Gastroesophageal sphincter (tissue), 4 donors: ENCODE measurements at regions not wholly inside any gene's neighbourhood (a gene's known extent, or its start where the extent isn't known, plus 50 kb on each side); places are given as distances from the start of the nearest gene placed in this dataset.

Source experiments
- ATAC-seq: fragments of 150-250 bp; one replicate; pipeline ENCODE4 v1.9.1; 2016; ENCODE audit warnings: mild to moderate bottlenecking, moderate library complexity
- H3K27ac ChIP-seq, 4 donors: fragments of 200-600 bp; sonication (generic) in 3 of 4; 1 replicate in 3 of 4; 2 replicates in 1 of 4; pipeline ENCODE4 v1.5.1; 2016 to 2019
- H3K27me3 ChIP-seq: fragments of 200-600 bp; sonication (generic); one replicate; pipeline ENCODE4 v1.5.1; 2019
- H3K36me3 ChIP-seq, 2 donors: fragments of 200-600 bp; sonication (generic); one replicate each; pipeline ENCODE4 v1.5.1; 2019; ENCODE audit warnings: control low read depth in 1 of 2
- H3K4me1 ChIP-seq, 3 donors: fragments of 200-600 bp; sonication (generic); 1 replicate in 2 of 3; 2 replicates in 1 of 3; pipeline ENCODE4 v1.5.1; 2016 to 2019; ENCODE audit warnings: control low read depth in 2 of 3
- H3K4me3 ChIP-seq, 2 donors: fragments of 200-600 bp; sonication (generic); one replicate each; pipeline ENCODE4 v1.5.1; 2019; ENCODE audit warnings: mild to moderate bottlenecking in 1 of 2, moderate library complexity in 1 of 2
- H3K9me3 ChIP-seq, 3 donors: fragments of 200-600 bp; sonication (generic); one replicate each; pipeline ENCODE4 v1.5.1; 2017 to 2019; ENCODE audit warnings: control low read depth in 2 of 3
- CTCF ChIP-seq, 4 experiments: fragments of 200-600 bp in 2 of 4; fragments of 450-650 bp in 2 of 4; sonication (generic) in 1 of 4; IDR thresholded peaks; one replicate each; pipeline ENCODE4 v1.5.1; 2017 to 2019; ENCODE audit warnings: antibody characterized with exemption in 4 of 4, mild to moderate bottlenecking in 2 of 4, moderate library complexity in 2 of 4
- EP300 ChIP-seq: sonication (generic); formaldehyde crosslinking; IDR thresholded peaks from one replicate; pipeline ENCODE4 v1.6.1; 2017; ENCODE audit warnings: antibody characterized with exemption, mild to moderate bottlenecking
- POLR2A ChIP-seq, 2 donors: fragments of 450-650 bp; IDR thresholded peaks; one replicate each; pipeline ENCODE4 v1.6.1; 2017; ENCODE audit warnings: antibody characterized with exemption in 2 of 2, mild to moderate bottlenecking in 2 of 2, moderate library complexity in 1 of 2
- POLR2AphosphoS5 ChIP-seq: sonication (generic); formaldehyde crosslinking; IDR thresholded peaks from one replicate; pipeline ENCODE4 v1.6.1; 2017; ENCODE audit warnings: antibody characterized with exemption
- WGBS, 2 donors: methylation state at CpG; one replicate each; pipeline ENCODE4 v1.1.5; 2018; ENCODE audit warnings: low coverage in 1 of 2; 5-methylcytosine and 5-hydroxymethylcytosine counted together

GRCh38 chr20:56840716-56841261 is 211.7 kb downstream of the TFAP2C start:
- H3K27me3 ChIP-seq, result peaks cover 46% of the 10 kb centered on the region
- no peaks in the 10 kb centered on the region for H3K36me3 ChIP-seq
- H3K4me1 ChIP-seq, result no peaks in the 10 kb centered on the region
- no peak overlapping the region for H3K4me3 ChIP-seq
- TF ChIP-seq POLR2A (IDR thresholded peaks at IDR 0.05) (no peak), EP300 (no peak), CTCF (IDR thresholded peaks at IDR 0.05) (no peak), POLR2AphosphoS5 (no peak)
- 46 to 66% methylated on average over 2 to 3 of the region's 3 CpGs for WGBS, 2 donors
- no peak overlapping the region for H3K27ac ChIP-seq
- no peak for ATAC-seq
- H3K9me3 ChIP-seq, result no peaks in the 10 kb centered on the region

- Histone ChIP-seq H3K4me1 (no peaks in the 10 kb centered on the region), H3K27ac (no peak overlapping the region), H3K36me3 (no peaks in the 10 kb centered on the region), H3K27me3 (peaks cover 43% of the 10 kb centered on the region), H3K9me3 (no peaks in the 10 kb centered on the region), H3K4me3 (no peak overlapping the region)
- no peak for ATAC-seq
- WGBS, 2 donors, result 55 to 100% methylated on average over 1 to 3 of the region's 6 CpGs
- TF ChIP-seq CTCF (IDR thresholded peaks at IDR 0.05) (no peak), EP300 (no peak), POLR2A (IDR thresholded peaks at IDR 0.05) (no peak), POLR2AphosphoS5 (no peak)
Measured at GRCh38 chr20:56841346-56841908, 212.3 kb downstream of the TFAP2C start.

- H3K4me3 ChIP-seq, result no peak overlapping the region
- 75% methylated on average over 1 of the region's 9 CpGs; no CpG with 5 or more reads in 1 of the 2 donors for WGBS, 2 donors
- no peaks in the 10 kb centered on the region for H3K36me3 ChIP-seq
- peaks cover 43% of the 10 kb centered on the region for H3K27me3 ChIP-seq
- TF ChIP-seq CTCF (IDR thresholded peaks at IDR 0.05) (no peak), POLR2AphosphoS5 (no peak), POLR2A (IDR thresholded peaks at IDR 0.05) (no peak)
- no peak overlapping the region for H3K27ac ChIP-seq
- H3K9me3 ChIP-seq, result no peaks in the 10 kb centered on the region
- no peaks in the 10 kb centered on the region for H3K4me1 ChIP-seq
- no peak for ATAC-seq
Measured at GRCh38 chr20:56842056-56842455, 212.9 kb downstream of the TFAP2C start.

GRCh38 chr20:56843386-56843785 is 214.3 kb downstream of the TFAP2C start:
- no peak for ATAC-seq
- Histone ChIP-seq H3K36me3 (no peaks in the 10 kb centered on the region), H3K27me3 (peaks cover 39% of the 10 kb centered on the region), H3K27ac (no peak overlapping the region), H3K4me3 (no peak overlapping the region), H3K4me1 (no peaks in the 10 kb centered on the region), H3K9me3 (no peaks in the 10 kb centered on the region)
- whole genome bisulfite sequencing, 2 donors, result 40% methylated on average over 1 of the region's 7 CpGs; no CpG with 5 or more reads in 1 of the 2 donors
- TF ChIP-seq EP300 (no peak), CTCF (IDR thresholded peaks at IDR 0.05) (no peak), POLR2AphosphoS5 (no peak), POLR2A (IDR thresholded peaks at IDR 0.05) (no peak)

- H3K4me3 ChIP-seq, result no peak overlapping the region
- H3K27ac ChIP-seq, result no peak overlapping the region
- H3K4me1 ChIP-seq, result no peaks in the 10 kb centered on the region
- no peaks in the 10 kb centered on the region for H3K9me3 ChIP-seq
- no peaks in the 10 kb centered on the region for H3K36me3 ChIP-seq
- WGBS, 2 donors, result 61 to 90% methylated on average over 2 to 4 of the region's 4 CpGs
- no peak for ATAC-seq
- TF ChIP-seq CTCF (IDR thresholded peaks at IDR 0.05) (no peak), POLR2A (IDR thresholded peaks at IDR 0.05) (no peak), EP300 (no peak), POLR2AphosphoS5 (no peak)
- peaks cover 35% of the 10 kb centered on the region for H3K27me3 ChIP-seq
Measured at GRCh38 chr20:56843817-56844216, 214.7 kb downstream of the TFAP2C start.
